HG03354 (cell line): ENCODE measurements at regions not wholly inside any gene's neighbourhood (a gene's known extent, or its start where the extent isn't known, plus 50 kb on each side); places are given as distances from the start of the nearest gene placed in this dataset.

ENCODE experiments used
- ATAC-seq: cut with Tn5 transposase; IDR thresholded peaks from one replicate; pipeline ENCODE4 v1.9.1; 2021; ENCODE audit warnings: mild to moderate bottlenecking; ENCODE audit not compliant: unreplicated experiment, poor library complexity, severe bottlenecking

DNA sequence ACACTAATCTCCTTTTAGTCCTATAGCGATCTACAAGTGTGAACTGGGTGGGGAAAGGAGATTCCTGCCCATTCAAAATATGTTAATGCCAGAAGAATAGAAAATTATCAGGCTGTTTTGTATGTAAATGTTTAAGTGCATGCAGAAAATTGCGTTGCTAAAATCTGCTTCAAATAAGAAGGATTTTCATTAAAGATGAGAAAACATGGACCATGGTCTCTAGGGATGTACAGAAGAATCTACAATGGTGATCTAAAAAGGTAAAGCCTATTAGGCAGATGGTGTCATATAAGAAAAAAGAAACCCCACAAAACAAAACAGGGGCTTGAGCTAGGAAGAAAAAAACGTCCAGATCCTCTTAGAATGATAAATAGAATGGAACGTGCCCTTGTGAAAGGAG is 287.5 kb upstream of the ROBO1 start:
- no peak for ATAC-seq

DNA sequence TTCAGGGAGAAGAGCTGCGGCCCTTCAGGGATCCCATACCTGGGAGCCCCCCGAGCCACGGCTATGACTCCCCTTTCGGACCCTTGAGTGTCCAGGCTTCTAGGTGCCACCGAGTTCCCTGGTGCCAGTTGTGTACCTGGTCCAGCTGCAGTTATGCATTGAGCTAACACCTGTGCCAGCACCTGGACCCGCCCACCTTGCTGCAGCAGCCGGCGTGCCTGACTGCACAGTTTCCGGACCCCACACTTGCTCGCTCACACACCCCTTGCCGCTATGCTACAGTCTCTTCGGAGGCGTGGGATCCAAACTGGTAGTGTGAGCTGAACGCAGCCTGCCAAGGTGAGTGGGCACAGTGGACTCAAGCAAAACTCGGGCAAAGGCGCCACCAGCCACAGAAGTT is 284.5 kb upstream of the ROBO1 start:
- ATAC-seq = no peak

DNA sequence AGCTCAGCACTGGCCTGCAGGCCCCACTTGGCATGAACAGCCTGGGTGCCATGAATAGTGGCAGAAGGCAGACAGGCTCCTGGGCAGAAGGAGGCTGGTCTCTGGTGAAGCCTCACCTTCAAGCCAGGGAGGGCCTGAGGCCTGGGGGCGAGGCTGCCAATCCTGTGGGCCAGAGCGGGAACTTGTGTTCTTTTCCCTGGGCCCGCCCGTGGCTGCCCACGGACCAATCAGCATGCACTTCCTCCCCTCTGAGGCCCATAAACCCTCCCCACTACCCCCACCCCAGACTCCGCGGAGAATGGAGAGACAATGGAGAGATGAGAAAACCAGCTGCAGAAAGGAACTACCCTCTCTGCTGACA is 283.8 kb upstream of the ROBO1 start:
- ATAC-seq = no peak

DNA sequence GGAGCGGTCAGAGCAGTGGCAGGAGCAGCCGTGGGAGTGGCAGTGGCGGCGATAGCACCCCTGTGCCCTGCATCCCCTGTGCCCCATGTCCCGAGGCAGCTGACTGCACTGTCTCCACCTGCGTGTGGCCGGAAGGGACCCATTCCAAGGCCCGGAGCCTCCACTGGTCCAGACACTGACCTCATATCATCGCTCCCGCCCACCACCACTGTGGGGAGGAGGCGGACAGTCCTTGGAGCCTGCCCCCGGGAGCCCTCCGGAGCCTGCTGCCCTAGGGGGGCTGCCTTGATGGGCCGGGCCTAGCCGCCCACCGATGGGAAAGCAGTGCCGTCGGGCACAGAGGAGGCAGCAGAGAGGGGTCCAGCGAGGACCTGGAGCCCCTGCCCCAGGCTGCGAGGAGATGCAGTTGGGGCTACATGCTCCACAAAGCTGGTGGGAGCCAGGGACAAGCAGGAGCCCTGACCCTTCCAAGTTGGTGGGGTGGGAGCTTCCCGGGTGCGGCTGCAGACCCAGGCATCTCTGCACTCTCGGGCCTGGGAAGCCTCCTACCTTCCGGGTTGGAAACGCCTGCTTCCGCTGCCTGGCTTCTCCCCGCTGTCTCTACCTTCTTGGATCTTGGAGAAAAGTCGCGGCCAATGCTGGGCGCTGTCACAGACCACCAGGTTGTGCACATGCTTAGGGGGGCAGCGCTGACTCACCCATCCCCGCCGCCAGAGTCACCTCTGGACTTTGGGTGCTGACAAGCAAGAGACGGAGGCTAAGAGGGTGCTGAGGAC is 283.2 kb upstream of the ROBO1 start:
- no peak for ATAC-seq

DNA sequence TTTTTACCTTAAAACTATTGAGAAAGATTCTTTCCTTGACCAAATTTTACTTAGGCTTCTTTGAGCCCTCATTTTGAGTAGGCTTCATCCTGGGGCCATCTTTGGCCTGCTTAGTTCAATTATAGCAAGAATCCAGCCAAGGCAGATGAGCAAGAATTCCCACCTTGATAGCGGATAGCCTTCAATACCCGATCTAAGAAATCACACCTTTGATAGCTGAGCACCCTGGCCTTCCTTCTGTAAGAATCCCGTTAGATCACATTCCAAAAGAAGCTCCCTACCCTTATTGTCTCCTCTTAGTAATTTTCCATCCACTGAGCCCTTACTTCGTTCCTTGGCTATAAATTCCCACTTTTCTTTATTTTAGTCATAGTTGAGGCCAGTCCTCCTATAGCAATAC is 275.4 kb upstream of the ROBO1 start:
- no peak for ATAC-seq

DNA sequence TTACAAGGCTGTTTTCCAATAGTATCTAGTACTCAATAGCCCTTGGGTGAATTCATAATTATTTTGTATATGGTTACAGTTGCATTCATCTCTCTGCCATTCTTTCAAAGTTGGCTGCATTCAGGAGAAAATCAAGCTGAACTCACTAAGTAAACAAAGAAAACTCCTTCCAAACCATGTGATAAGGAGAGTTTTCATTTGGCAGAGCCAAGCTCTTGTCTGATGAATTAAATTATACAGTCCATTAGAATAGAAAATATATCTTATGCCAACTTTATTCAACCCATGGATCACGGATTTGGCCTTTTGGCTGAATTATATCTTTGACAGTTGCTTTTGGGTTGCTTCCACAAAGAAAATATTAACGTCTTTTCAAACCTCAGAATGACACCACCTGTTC is 272.3 kb upstream of the ROBO1 start:
- no peak for ATAC-seq

DNA sequence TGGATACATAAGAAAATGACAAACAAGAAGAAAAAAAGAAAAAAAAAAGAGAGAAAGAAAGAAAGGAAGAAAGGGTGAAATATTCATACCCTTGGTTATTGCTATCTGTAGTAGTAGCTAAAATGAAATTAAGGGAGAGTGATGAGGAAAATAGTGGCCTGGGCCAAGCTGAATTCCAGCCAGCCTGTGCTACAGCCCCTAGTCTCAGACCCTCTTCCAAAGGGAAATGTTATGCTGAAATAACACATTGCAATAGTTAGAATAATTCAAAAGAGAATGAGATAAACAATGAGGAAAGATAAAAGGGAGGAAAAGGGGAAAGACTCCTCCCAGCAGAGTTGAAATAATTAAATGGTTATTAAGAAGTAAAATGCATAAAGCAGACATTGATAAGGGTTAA is 268.4 kb upstream of the ROBO1 start:
- ATAC-seq = no peak

DNA sequence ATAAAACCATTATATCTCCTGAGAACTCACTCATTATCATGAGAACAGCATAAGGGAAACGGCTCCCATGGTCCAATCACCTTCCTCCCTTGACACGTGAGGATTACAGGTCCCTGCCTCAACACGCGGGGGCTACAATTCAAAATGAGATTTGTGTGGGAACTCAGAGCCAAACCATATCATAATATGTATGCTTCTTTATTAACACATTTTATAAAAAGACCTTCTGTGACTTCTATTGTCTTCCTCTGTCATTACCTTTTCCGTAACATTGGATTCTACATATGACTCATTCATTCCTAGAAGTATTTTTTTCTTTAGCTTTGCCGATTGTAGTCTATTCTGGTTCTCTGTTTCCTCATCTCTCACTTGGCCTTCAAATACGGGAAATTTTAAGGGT is 267.2 kb upstream of the ROBO1 start:
- ATAC-seq = no peak

DNA sequence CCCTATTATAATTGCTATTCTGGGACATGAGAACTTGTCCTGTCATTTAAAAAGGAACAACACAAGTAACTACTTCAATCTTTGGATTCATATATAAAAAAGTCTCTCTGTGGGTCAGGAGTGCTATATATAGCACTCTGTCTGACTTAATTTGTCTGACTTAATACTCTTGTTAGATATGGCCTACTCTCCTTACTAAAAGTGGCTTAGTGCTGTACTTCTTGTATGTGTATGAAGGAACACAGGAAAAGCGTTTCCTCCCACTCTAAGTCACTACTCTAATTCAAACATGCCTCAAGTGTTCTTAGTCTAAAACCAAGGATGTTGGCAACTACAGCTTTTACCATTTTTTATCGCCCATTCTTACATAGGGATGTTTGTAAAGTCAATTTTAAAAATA is 255.2 kb upstream of the ROBO1 start:
- ATAC-seq = no peak

DNA sequence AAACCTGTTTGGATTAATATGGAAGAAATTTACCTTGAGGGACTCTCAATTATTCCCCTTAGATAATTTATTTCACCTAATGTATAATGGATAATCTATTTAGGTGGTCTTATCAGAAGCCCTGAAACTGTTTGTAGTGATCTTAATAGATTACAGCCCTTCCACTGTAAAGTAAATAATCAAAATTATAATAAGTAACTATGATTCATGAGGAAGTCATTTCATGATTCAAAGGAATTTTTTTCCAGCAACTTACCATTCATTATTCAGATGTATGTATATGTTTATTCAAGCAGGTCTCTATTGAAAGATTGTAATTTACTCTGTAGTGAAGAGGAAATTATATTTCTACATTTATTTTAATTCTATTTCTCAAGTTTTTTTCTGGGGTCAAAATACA is 250.6 kb upstream of the ROBO1 start:
- ATAC-seq = no peak

DNA sequence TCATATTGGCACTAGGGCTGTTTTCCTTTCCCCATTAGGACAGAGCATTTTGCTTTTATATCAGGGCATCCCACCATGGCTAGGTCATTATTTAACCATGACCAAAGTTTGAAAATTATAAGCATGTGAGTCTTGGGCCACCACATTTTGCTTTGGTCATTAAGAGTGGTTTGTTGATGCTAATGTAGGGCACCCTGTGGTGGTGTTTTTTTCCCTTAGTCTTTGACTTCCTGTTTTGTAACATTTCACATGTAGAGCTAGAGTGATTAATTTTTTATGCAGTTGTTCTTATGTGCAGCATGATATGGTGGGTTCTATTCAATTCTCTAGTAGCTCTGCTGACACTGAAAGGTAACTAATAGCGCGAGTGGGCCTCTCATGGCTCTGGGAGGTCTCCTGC is 249.6 kb upstream of the ROBO1 start:
- ATAC-seq = no peak

DNA sequence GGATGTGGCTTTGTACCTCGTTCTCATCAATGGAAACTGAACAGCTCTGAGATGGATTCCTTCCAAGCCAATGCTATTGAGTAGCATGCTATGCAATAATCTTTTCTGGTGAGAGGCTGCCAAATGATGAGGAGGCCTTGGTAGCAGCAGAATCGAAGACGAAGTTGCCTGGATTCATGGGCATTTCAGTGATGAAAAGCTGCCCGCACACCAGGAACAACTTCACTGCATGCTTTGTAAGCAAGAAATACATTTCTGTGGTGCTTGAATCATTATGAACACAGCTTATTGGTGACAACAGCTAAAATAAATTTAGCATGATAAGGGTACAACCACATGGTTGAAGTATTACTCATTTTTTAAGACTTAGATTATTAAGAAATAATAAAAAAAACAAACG is 246.8 kb upstream of the ROBO1 start:
- no peak for ATAC-seq

DNA sequence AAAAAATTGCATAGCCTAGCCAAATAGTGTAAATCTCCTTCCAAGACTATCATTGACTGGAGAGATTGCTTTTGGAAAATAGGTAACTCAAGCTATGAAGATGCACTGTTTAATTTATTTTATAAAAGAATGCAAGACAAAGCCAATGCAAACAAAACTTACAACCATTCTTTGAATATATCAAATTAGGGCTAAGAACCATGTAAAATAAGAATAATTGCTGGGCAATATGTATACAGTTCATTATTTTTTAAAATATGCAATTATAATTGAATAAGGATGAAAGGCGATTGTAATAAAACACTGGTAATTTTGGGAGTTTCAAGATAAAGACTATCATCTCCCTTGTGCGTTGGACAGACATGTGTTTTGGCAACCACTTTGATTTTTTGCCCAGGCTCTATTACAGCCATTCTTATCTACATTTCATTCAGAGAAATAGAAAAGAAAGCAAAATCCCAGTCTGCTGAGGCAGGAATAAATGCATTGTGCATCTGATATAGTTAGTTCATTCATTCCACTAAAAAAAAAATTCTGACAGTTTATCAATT is 242.3 kb upstream of the ROBO1 start:
- no peak for ATAC-seq

DNA sequence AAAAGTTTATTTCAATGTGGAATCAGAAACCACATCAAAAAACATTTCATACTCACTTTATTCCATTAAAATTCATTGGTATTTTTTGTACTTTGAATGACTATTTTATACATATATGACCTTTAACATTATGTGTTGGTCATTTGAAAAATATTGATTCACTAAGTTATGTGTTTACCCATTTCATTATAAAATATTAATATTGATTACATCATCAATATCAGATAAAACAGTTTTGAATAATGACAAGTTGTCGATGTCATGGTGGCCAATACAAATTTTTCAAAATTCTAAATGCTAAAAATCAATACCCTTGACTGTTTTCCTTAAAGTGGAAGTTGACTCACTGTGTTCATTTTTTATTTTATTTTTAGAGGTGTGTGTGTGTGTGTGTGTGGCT is 239.7 kb upstream of the ROBO1 start:
- no peak for ATAC-seq

DNA sequence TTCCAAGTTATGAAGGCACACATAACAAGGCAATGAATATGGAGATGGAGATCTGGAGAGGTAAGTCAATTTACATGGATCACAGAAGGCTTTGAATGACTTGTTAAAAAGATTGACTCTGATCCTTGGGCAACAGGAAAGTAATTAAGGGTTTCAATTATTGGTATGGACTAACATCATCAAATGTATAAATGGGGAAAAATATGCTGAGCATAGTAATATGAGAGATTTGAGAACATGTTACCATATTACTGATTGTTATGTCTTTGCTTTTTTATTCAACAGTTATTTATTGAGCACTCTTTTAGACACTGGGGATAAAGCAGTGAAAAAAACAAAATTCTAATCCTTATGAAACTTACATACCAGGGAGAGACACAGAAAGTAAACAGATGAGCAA is 238.5 kb upstream of the ROBO1 start:
- no peak for ATAC-seq

DNA sequence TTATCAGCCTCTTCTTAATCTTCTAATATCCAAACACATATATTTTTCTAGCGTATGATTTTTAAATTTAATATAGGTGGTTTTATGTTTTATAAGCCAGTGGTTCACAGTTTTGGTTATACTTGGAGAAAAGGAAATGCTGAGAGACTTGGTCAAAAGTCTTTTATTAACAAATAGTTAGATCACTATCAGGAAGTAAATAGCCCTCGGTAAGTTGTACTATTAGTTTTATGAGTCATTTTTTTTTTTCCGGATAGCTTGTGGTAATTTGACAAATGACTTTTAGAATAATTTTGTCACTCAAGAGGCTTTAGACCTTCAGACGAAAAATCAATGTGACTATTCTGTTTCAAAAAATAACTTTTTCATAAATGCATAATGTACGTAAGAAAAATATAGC is 232.2 kb upstream of the ROBO1 start:
- ATAC-seq = no peak

DNA sequence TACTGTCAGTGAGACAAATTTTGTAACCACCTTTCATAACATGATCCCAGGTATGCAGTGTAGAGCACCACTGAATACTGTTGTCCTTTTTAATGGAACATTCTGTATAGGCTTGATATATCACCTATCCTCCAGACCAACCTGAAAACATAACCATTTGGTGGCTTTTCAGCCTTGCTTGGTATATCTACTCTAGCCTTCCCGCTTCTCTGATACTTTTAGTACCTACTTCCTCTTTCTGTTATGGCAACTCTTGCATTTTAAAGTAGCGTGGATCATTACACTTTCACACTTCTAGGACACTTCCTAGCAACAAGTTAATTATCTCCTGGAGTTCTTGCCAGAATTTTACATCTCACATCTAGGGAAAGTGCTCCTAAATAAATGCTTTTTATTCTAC is 226.6 kb upstream of the ROBO1 start:
- no peak for ATAC-seq

DNA sequence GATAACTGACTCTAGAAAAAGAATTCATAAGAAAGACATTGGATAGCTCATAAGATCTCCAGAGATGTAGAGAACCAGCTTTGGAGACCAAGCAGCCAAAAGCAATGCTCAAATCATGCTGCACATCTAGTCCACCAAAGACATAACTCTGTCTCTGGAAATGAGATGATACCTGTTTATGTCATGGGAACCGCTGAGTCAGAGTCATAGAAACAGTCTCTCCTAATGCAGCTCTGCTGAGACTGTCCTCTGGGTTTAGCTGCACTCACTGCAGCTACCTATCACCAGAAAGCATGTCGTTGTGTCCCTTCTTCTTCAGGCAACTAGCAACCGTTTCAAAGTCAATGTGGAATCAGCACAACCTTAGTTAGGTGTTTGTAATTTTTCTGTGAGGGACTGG is 218.5 kb upstream of the ROBO1 start:
- ATAC-seq = no peak

DNA sequence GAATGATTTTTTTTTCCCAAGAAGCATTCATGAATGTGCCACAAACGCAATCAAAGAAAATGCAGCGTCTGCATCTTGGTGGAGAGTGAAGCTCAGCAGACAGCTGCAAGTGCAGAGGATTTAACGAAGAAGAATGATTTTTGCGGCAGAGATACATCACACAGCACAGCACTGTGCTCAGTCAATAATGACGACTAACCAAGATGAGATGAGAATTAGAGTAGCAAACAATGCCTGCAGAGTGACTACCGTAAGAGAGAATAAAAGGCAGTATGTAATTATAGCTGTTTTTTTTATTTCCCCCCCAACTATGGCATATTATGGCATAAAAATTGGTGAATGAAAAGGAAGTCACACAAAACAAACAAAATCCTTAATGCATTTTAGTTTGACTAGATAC is 218.0 kb upstream of the ROBO1 start:
- no peak for ATAC-seq

DNA sequence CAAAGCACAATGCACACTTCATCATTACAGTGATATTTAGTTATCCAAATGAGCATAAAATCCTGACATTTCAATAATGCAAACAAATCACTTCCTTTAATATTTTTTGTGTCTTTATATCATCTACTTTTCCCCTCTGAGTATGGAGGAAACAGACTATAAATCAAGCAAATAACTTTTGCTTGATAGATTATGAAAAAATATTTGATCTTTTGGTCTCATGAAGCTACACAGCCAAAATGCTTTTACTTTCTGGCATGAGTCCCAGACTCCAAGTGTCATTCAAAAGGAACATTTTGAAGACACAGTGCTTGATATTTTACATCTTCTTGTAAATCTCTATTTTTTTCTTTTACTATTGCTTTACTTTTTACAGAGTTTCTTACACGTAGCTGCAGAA is 215.3 kb upstream of the ROBO1 start:
- no peak for ATAC-seq

DNA sequence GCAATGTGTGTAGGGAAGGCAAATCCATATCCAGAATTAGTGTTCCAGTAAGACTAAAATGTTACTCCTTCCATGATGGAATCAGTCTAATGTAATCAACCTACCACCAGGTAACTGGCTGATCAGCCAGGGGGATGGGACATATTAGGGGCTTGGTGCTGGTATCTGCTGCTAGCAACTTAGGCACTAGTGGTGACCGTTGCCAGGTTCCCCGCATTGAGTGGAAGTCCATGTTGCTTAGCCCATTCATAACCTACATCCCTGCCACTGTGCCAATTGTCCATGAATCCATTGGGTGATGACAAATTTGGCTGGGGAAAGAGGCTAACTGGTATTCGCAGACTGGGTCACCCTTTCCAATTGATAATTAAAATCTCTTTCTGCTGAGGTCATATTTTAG is 212.2 kb upstream of the ROBO1 start:
- no peak for ATAC-seq

DNA sequence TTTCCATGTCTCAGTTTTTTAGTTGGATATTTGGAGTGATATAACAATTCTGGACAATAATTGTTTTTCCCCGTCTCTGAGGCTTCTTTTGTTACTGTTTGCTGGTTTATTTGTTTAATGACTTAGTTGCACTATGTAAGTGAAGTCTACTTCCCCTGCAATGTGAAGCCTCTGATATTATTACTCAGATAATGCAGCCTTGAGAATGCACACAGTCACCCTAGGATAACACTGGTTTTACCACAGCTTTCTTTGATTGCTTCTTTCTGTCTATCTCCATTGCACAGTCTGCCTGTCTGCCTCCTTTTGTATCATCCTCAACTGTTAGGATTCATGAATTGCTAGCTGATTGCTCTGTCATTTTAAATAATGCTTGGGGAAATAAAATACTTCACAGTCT is 208.7 kb upstream of the ROBO1 start:
- ATAC-seq = no peak
